Smooth muscle cell (in vitro differentiated cells): ENCODE measurements at regions not wholly inside any gene's neighbourhood (a gene's known extent, or its start where the extent isn't known, plus 50 kb on each side); places are given as distances from the start of the nearest gene placed in this dataset.

Experiments used
- DNase-seq: peaks from one replicate; lab custom pipeline; 2025; ENCODE audit not compliant: unreplicated experiment; lab: John Stamatoyannopoulos, UW
- H2AFZ ChIP-seq: fragments of 200-600 bp; sonication (generic); 2 replicates; pipeline ENCODE4 v1.6.0; 2016; ENCODE audit warnings: antibody characterized with exemption, low read depth, mild to moderate bottlenecking
- H3F3A ChIP-seq: fragments of 200-600 bp; sonication (generic); 2 replicates; pipeline ENCODE4 v1.6.0; 2017; ENCODE audit warnings: antibody characterized with exemption, low read depth
- H3K27ac ChIP-seq: fragments of 200-600 bp; sonication (generic); 2 replicates; pipeline ENCODE4 v1.5.1; 2016; ENCODE audit warnings: low read depth, mild to moderate bottlenecking
- H3K27me3 ChIP-seq: fragments of 200-600 bp; sonication (generic); 2 replicates; pipeline ENCODE4 v1.6.1; 2016; ENCODE audit warnings: low read depth, mild to moderate bottlenecking
- H3K36me3 ChIP-seq: fragments of 200-600 bp; sonication (generic); 2 replicates; pipeline ENCODE4 v1.5.1; 2016; ENCODE audit warnings: low read depth
- H3K4me1 ChIP-seq: fragments of 200-600 bp; sonication (generic); 2 replicates; pipeline ENCODE4 v1.5.1; 2016; ENCODE audit warnings: low read depth
- H3K4me2 ChIP-seq: fragments of 200-600 bp; sonication (generic); 2 replicates; pipeline ENCODE4 v1.6.0; 2016; ENCODE audit warnings: mild to moderate bottlenecking
- H3K4me3 ChIP-seq: fragments of 200-600 bp; sonication (generic); 2 replicates; pipeline ENCODE4 v1.5.1; 2016; ENCODE audit warnings: mild to moderate bottlenecking
- H3K79me2 ChIP-seq: fragments of 200-600 bp; sonication (generic); 2 replicates; pipeline ENCODE4 v1.6.0; 2016; ENCODE audit warnings: low read depth, mild to moderate bottlenecking
- H3K9ac ChIP-seq: fragments of 200-600 bp; sonication (generic); 2 replicates; pipeline ENCODE4 v1.6.0; 2016; ENCODE audit warnings: low read depth
- H3K9me3 ChIP-seq: fragments of 200-600 bp; sonication (generic); replicated peaks from 2 replicates; pipeline ENCODE4 v1.5.1; 2016; ENCODE audit warnings: low read depth
- H4K20me1 ChIP-seq: fragments of 200-600 bp; sonication (generic); 2 replicates; pipeline ENCODE4 v1.6.0; 2016; ENCODE audit warnings: low read depth
- CTCF ChIP-seq: fragments of 200-600 bp; sonication (generic); IDR thresholded peaks from 2 replicates; pipeline ENCODE4 v1.5.1; 2017; ENCODE audit warnings: borderline replicate concordance, mild to moderate bottlenecking, antibody characterized with exemption; ENCODE audit not compliant: insufficient read depth, poor library complexity, severe bottlenecking
- WGBS: methylation state at CpG from one replicate; pipeline ENCODE4 v1.1.7; 2016; ENCODE audit warnings: low lambda C conversion rate; 5-methylcytosine and 5-hydroxymethylcytosine counted together

GRCh38 chr9:106467113-106467864 lies 395.7 kb upstream of the ZNF462 start:
- peak overlapping the region; percentile 49 for H2AFZ ChIP-seq
- H4K20me1 ChIP-seq, result no peaks in the 10 kb centered on the region
- no peak for TF ChIP-seq CTCF
- no peaks in the 10 kb centered on the region for H3K9me3 ChIP-seq
- H3K27me3 ChIP-seq, result no peaks in the 10 kb centered on the region
- no peaks in the 10 kb centered on the region for H3K4me1 ChIP-seq
- 41% methylated on average over 8 of the region's 8 CpGs for WGBS
- no peaks in the 10 kb centered on the region for H3K79me2 ChIP-seq
- H3K36me3 ChIP-seq, result no peaks in the 10 kb centered on the region
- no peak overlapping the region for H3K9ac ChIP-seq
- H3K4me2 ChIP-seq, result peak overlapping the region; percentile 28
- H3K4me3 ChIP-seq, result no peak overlapping the region
- no peak for DNase-seq
- H3F3A ChIP-seq, result no peaks in the 10 kb centered on the region
- no peak overlapping the region for H3K27ac ChIP-seq

GRCh38 chr9:106467865-106468164 lies 395.2 kb upstream of the ZNF462 start:
- WGBS, result 63% methylated on average over 1 of the region's 1 CpG
- no peak for TF ChIP-seq CTCF
- Histone ChIP-seq H2AFZ (no peak overlapping the region), H3K9me3 (no peaks in the 10 kb centered on the region), H3K4me3 (no peak overlapping the region), H3K4me1 (no peaks in the 10 kb centered on the region), H3F3A (no peaks in the 10 kb centered on the region), H3K9ac (no peak overlapping the region), H3K36me3 (no peaks in the 10 kb centered on the region), H3K79me2 (no peaks in the 10 kb centered on the region), H4K20me1 (no peaks in the 10 kb centered on the region), H3K27me3 (no peaks in the 10 kb centered on the region), H3K4me2 (peak overlapping the region; percentile 28), H3K27ac (no peak overlapping the region)
- DNase-seq, result no peak

GRCh38 chr9:106468431-106468830 lies 394.5 kb upstream of the ZNF462 start:
- H3K4me2 ChIP-seq, result no peak overlapping the region
- no peaks in the 10 kb centered on the region for H4K20me1 ChIP-seq
- no peaks in the 10 kb centered on the region for H3F3A ChIP-seq
- H3K27ac ChIP-seq, result no peak overlapping the region
- DNase-seq, result no peak
- H2AFZ ChIP-seq, result no peak overlapping the region
- no peaks in the 10 kb centered on the region for H3K79me2 ChIP-seq
- no peak overlapping the region for H3K9ac ChIP-seq
- H3K9me3 ChIP-seq, result no peaks in the 10 kb centered on the region
- H3K4me1 ChIP-seq, result no peaks in the 10 kb centered on the region
- H3K4me3 ChIP-seq, result no peak overlapping the region
- H3K36me3 ChIP-seq, result no peaks in the 10 kb centered on the region
- no peaks in the 10 kb centered on the region for H3K27me3 ChIP-seq
- no peak for TF ChIP-seq CTCF

- Histone ChIP-seq H3K9me3 (no peaks in the 10 kb centered on the region), H3K4me2 (peak overlapping the region; percentile 53), H3F3A (peaks cover 23% of the 10 kb centered on the region), H4K20me1 (no peaks in the 10 kb centered on the region), H3K79me2 (no peaks in the 10 kb centered on the region), H3K27ac (peak overlapping the region; percentile 16), H3K36me3 (no peaks in the 10 kb centered on the region), H3K4me1 (peaks cover 12% of the 10 kb centered on the region), H3K27me3 (no peaks in the 10 kb centered on the region), H2AFZ (peak overlapping the region; percentile 35), H3K4me3 (no peak overlapping the region), H3K9ac (no peak overlapping the region)
- no peak for DNase-seq
- TF ChIP-seq CTCF, result no peak
- 0% methylated on average over 1 of the region's 1 CpG for WGBS
These were observed 384.7 kb upstream of the ZNF462 start for GRCh38 chr9:106478312-106478711.
